Bronchial epithelial cell (primary cell): ENCODE measurements at regions not wholly inside any gene's neighbourhood (a gene's known extent, or its start where the extent isn't known, plus 50 kb on each side); places are given as distances from the start of the nearest gene placed in this dataset.
A peak's percentile ranks its signal among the peaks of the same experiment; 100 is the strongest.
"Not testable (repeated sequence)": the region's sequence is repeated elsewhere in the genome, so short reads cannot be mapped to it uniquely, and the experiment has no call there.

Experiments used
- DNase-seq: peaks from one replicate; pipeline ENCODE4 v3.0.0-alpha.2; 2010; ENCODE audit warnings: low read depth
- FAIRE-seq: peaks from 2 replicates; lab custom pipeline; 2011; peaks lifted over from hg19 to GRCh38; lab: Jason Lieb, UNC
- H3K27me3 ChIP-seq: 2 replicates; pipeline ENCODE4 v1.5.1; 2011; ENCODE audit warnings: low read length; ENCODE audit not compliant: control insufficient read depth, insufficient read depth
- H3K36me3 ChIP-seq: 2 replicates; pipeline ENCODE4 v1.5.1; 2011; ENCODE audit warnings: low read length; ENCODE audit not compliant: control insufficient read depth, insufficient read depth
- H3K4me3 ChIP-seq: 2 replicates; pipeline ENCODE4 v1.5.1; 2011; ENCODE audit warnings: mild to moderate bottlenecking, low read depth, low read length, control low read depth
- TF ChIP-seq, protein P1 (sequence below): IDR thresholded peaks from 2 replicates; pipeline ENCODE4 v1.5.1; 2011; ENCODE audit warnings: mild to moderate bottlenecking, moderate library complexity, low read length, control low read depth, inconsistent platforms; ENCODE audit not compliant: insufficient read depth, severe bottlenecking

DNA sequence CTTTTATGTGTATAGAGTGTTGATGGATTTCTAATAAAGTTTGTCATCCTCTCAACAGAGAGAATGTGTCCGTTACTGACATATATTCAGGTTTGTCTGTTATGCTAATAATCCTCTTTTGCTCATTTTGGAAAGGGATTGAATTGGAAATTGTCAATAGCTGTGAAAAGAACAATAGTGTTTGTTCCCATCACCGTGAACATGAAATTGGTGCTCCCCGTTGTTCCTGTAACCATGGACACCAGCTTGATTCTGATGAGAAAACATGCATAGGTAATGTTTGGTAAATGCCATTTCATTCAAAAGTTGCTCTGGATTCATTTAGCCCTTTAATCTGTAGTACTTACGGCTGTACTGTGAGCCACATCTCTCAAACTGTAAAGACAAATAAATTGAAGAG, 707.0 kb upstream of the GOLIM4 start:
- no peak for DNase-seq
- no peak overlapping the region for H3K4me3 ChIP-seq
- no peaks in the 10 kb centered on the region for H3K36me3 ChIP-seq
- TF ChIP-seq, protein P1, sequence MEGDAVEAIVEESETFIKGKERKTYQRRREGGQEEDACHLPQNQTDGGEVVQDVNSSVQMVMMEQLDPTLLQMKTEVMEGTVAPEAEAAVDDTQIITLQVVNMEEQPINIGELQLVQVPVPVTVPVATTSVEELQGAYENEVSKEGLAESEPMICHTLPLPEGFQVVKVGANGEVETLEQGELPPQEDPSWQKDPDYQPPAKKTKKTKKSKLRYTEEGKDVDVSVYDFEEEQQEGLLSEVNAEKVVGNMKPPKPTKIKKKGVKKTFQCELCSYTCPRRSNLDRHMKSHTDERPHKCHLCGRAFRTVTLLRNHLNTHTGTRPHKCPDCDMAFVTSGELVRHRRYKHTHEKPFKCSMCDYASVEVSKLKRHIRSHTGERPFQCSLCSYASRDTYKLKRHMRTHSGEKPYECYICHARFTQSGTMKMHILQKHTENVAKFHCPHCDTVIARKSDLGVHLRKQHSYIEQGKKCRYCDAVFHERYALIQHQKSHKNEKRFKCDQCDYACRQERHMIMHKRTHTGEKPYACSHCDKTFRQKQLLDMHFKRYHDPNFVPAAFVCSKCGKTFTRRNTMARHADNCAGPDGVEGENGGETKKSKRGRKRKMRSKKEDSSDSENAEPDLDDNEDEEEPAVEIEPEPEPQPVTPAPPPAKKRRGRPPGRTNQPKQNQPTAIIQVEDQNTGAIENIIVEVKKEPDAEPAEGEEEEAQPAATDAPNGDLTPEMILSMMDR, result no peak
- no peaks in the 10 kb centered on the region for H3K27me3 ChIP-seq
- no peak for FAIRE-seq

- FAIRE-seq, result no peak
- H3K36me3 ChIP-seq, result no peaks in the 10 kb centered on the region
- TF ChIP-seq, protein P1, result no peak
- no peaks in the 10 kb centered on the region for H3K27me3 ChIP-seq
- no peak overlapping the region for H3K4me3 ChIP-seq
- DNase-seq, result peak; percentile 91
Observed at GRCh38 chr3:168801794-168802193, 706.1 kb upstream of the GOLIM4 start.

DNA sequence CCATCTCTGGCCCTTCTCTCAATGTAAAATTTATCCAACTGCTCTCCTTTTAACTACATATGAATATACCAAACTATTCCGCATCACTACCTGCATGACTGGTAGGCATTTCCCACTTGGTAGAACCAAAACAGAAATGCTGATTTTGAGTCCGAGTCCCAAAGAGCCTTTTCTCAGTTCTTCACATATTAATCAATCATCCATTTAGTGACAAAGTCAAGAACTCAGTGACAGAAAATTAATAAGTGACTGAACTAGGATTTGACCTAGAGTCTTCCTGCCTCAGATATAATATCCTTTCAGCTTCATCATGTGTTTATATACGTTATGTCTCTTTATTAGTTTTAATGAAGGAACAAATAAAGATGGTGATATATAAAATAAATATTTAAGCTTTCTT, 700.6 kb upstream of the GOLIM4 start:
- H3K36me3 ChIP-seq, result no peaks in the 10 kb centered on the region
- DNase-seq (no peak), FAIRE-seq (no peak)
- no peak overlapping the region for H3K4me3 ChIP-seq
- TF ChIP-seq, protein P1, result no peak
- no peaks in the 10 kb centered on the region for H3K27me3 ChIP-seq

GRCh38 chr3:168794427-168794826, 698.7 kb upstream of the GOLIM4 start:
- no peaks in the 10 kb centered on the region for H3K27me3 ChIP-seq
- H3K36me3 ChIP-seq, result no peaks in the 10 kb centered on the region
- DNase-seq, result no peak
- no peak for FAIRE-seq
- TF ChIP-seq, protein P1, result no peak
- H3K4me3 ChIP-seq, result no peak overlapping the region

DNA sequence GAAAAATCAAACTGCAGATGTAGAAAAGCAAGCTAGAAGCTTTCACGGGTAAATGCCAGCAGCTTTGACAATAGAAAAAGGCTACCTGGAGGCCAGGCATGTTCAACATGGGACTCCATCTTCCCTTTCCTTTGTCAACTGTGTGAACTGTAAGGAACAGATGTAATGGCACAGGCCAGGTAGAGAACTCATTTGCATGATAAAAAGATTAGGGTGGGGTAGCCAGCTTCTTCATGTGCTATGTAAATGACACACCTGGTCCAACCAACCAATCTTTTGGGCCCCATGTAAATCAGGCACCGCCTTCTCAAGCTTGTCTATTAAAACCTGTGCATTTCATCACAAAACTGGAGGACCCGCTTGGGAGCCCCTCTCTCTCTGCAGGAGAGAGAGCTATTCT, 686.5 kb upstream of the GOLIM4 start:
- DNase-seq, result no peak
- Histone ChIP-seq H3K27me3 (no peaks in the 10 kb centered on the region), H3K4me3 (no peak overlapping the region), H3K36me3 (no peaks in the 10 kb centered on the region)
- no peak for FAIRE-seq
- TF ChIP-seq, protein P1, result no peak

DNA sequence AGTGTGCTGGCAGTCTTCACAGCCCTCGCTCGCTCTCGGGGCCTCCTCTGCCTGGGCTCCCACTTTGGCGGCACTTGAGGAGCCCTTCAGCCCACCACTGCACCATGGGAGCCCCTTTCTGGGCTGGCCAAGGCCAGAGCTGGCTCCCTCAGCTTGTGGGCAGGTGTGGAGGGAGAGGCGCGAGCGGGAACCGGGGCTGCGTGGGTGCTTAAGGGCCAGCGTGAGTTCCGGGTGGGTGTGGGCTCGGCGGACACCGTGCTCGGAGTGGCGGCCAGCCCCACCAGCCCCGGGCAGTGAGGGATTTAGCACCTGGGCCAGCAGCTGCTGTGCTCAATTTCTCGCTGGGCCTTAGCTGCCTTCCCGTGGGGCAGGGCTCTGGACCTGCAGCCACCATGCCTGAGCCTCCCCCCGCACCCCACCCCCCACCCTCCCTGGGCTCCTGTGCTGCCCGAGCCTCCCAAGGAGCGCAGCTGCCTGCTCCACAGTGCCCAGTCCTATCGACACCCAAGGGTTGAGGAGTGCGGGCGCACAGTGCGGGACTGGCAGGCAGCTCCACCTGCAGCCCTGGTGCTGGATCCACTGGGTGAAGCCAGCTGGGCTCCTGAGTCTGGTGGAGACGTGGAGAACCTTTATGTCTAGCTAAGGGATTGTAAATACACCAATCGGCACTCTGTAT, 684.4 kb upstream of the GOLIM4 start:
- DNase-seq, FAIRE-seq, H3K27me3 ChIP-seq, H3K4me3 ChIP-seq, H3K36me3 ChIP-seq: not testable (repeated sequence)
